Body of pancreas (tissue), 4 donors: ENCODE measurements at regions not wholly inside any gene's neighbourhood (a gene's known extent, or its start where the extent isn't known, plus 50 kb on each side); places are given as distances from the start of the nearest gene placed in this dataset.

Experiments
- ATAC-seq: fragments of 150-250 bp; one replicate; pipeline ENCODE4 v1.9.1; 2016
- DNase-seq, 4 donors: peaks; one replicate each; pipeline ENCODE4 v3.0.0-alpha.2; 2019
- H3K27ac ChIP-seq, 4 donors: fragments of 200-600 bp; sonication (generic); 1 replicate in 3 of 4; 2 replicates in 1 of 4; pipeline versions ENCODE4 v1.5.1 to v1.6.1; 2016 to 2019; ENCODE audit warnings: mild to moderate bottlenecking in 1 of 4, mixed read lengths in 1 of 4, moderate library complexity in 1 of 4
- H3K27me3 ChIP-seq, 2 donors: fragments of 200-600 bp; sonication (generic); one replicate each; pipeline ENCODE4 v1.6.0; 2016; ENCODE audit warnings: mild to moderate bottlenecking in 1 of 2
- H3K36me3 ChIP-seq, 2 donors: fragments of 200-600 bp; sonication (generic); replicated peaks in 1 of 2; 2 replicates each; pipeline ENCODE4 v1.5.1; 2016; ENCODE audit warnings: low read depth in 2 of 2; ENCODE audit not compliant: insufficient read depth in 1 of 2
- H3K4me1 ChIP-seq: fragments of 200-600 bp; sonication (generic); one replicate; pipeline ENCODE4 v1.6.0; 2016
- H3K4me3 ChIP-seq, 2 donors: fragments of 200-600 bp; sonication (generic); 1 replicate in 1 of 2; 2 replicates in 1 of 2; pipeline ENCODE4 v1.5.1; 2016 to 2019
- H3K9me3 ChIP-seq, 3 donors: fragments of 200-600 bp; sonication (generic); 1 replicate in 2 of 3; 2 replicates in 1 of 3; pipeline ENCODE4 v1.5.1; 2016
- CTCF ChIP-seq, 7 experiments: fragments of 450-650 bp in 4 of 7; fragments of 200-600 bp in 3 of 7; sonication (generic) in 3 of 7; IDR thresholded peaks; one replicate each; pipeline ENCODE4 v1.5.1; 2016 to 2019; ENCODE audit warnings: antibody characterized with exemption in 7 of 7
- POLR2A ChIP-seq, 3 donors: fragments of 450-650 bp; IDR thresholded peaks; one replicate each; pipeline ENCODE4 v1.6.1; 2016; ENCODE audit warnings: antibody characterized with exemption in 3 of 3, mild to moderate bottlenecking in 2 of 3
- WGBS, 2 donors: methylation state at CpG; one replicate each; pipeline ENCODE4 v1.1.5; 2017; 5-methylcytosine and 5-hydroxymethylcytosine counted together
- intact Hi-C: fragments of 100-400 bp; cut with DNase I; formaldehyde crosslinking; loops from one replicate; pipeline ENCODE4 v1.15.1; 2023

GRCh38 chr5:84673785-84674184 lies 289.1 kb upstream of the EDIL3 start:
- Histone ChIP-seq H3K36me3 (no peaks in the 10 kb centered on the region), H3K27ac (no peak overlapping the region), H3K4me3 (no peak overlapping the region), H3K4me1 (no peaks in the 10 kb centered on the region), H3K9me3 (no peaks in the 10 kb centered on the region), H3K27me3 (no peaks in the 10 kb centered on the region)
- WGBS, 2 donors = 69 to 72% methylated on average over 3 of the region's 3 CpGs
- no peak for DNase-seq
- intact Hi-C loops = no loop called here
- ATAC-seq = no peak
- TF ChIP-seq CTCF (IDR thresholded peaks at IDR 0.05) (no peak), POLR2A (IDR thresholded peaks at IDR 0.05) (no peak)

- intact Hi-C loops = no loop called here
- H3K9me3 ChIP-seq = no peaks in the 10 kb centered on the region
- TF ChIP-seq POLR2A (IDR thresholded peaks at IDR 0.05) (no peak), CTCF (IDR thresholded peaks at IDR 0.05) (no peak)
- no peaks in the 10 kb centered on the region for H3K27me3 ChIP-seq
- WGBS, 2 donors = 77 to 88% methylated on average over 3 of the region's 3 CpGs
- DNase-seq (no peak), ATAC-seq (no peak)
- H3K27ac ChIP-seq = no peak overlapping the region
- no peak overlapping the region for H3K4me3 ChIP-seq
- H3K4me1 ChIP-seq = no peaks in the 10 kb centered on the region
- H3K36me3 ChIP-seq = no peaks in the 10 kb centered on the region
Observed at GRCh38 chr5:84667576-84667975, 282.9 kb upstream of the EDIL3 start.

- intact Hi-C loops = no loop called here
- TF ChIP-seq POLR2A (IDR thresholded peaks at IDR 0.05) (no peak), CTCF (IDR thresholded peaks at IDR 0.05) (no peak)
- WGBS, 2 donors = 7 to 14% methylated on average over 1 of the region's 1 CpG
- H3K27ac ChIP-seq = no peak overlapping the region
- ATAC-seq (no peak), DNase-seq (no peak)
- no peaks in the 10 kb centered on the region for H3K36me3 ChIP-seq
- H3K4me3 ChIP-seq = no peak overlapping the region
- H3K9me3 ChIP-seq = no peaks in the 10 kb centered on the region
- no peaks in the 10 kb centered on the region for H3K4me1 ChIP-seq
- H3K27me3 ChIP-seq = no peaks in the 10 kb centered on the region
Observed at GRCh38 chr5:84650429-84650828, 265.7 kb upstream of the EDIL3 start.

GRCh38 chr5:84647581-84647980 lies 262.9 kb upstream of the EDIL3 start:
- DNase-seq (no peak), ATAC-seq (no peak)
- Histone ChIP-seq H3K9me3 (no peaks in the 10 kb centered on the region), H3K27me3 (no peaks in the 10 kb centered on the region), H3K36me3 (no peaks in the 10 kb centered on the region), H3K4me3 (no peak overlapping the region), H3K4me1 (no peaks in the 10 kb centered on the region), H3K27ac (no peak overlapping the region)
- TF ChIP-seq POLR2A (IDR thresholded peaks at IDR 0.05) = no peak
- intact Hi-C loops = no loop called here
- 37 to 50% methylated on average over 2 of the region's 2 CpGs for WGBS, 2 donors

GRCh38 chr5:84642795-84643194 lies 258.1 kb upstream of the EDIL3 start:
- Histone ChIP-seq H3K36me3 (no peaks in the 10 kb centered on the region), H3K4me3 (no peak overlapping the region), H3K27ac (no peak overlapping the region), H3K27me3 (no peaks in the 10 kb centered on the region), H3K4me1 (no peaks in the 10 kb centered on the region), H3K9me3 (no peaks in the 10 kb centered on the region)
- intact Hi-C loops = no loop called here
- no peak for ATAC-seq
- no peak for TF ChIP-seq POLR2A (IDR thresholded peaks at IDR 0.05)
- TF ChIP-seq CTCF (IDR thresholded peaks at IDR 0.05) = no peak
- WGBS, 2 donors = 61 to 69% methylated on average over 2 of the region's 2 CpGs
- DNase-seq = no peak
